Skin epidermis (tissue), 12 donors: ENCODE measurements at regions not wholly inside any gene's neighbourhood (a gene's known extent, or its start where the extent isn't known, plus 50 kb on each side); places are given as distances from the start of the nearest gene placed in this dataset.

Source experiments
- H3K27ac ChIP-seq, 21 experiments: fragments of 200-600 bp; sonication (generic) in 11 of 21; one replicate each; pipeline ENCODE4 v1.5.0; 2020; ENCODE audit warnings: mild to moderate bottlenecking in 3 of 21, inconsistent platforms in 2 of 21, moderate library complexity in 2 of 21
- H3K4me3 ChIP-seq, 7 experiments: fragments of 200-600 bp; sonication (generic) in 2 of 7; one replicate each; pipeline ENCODE4 v1.5.0; 2020; ENCODE audit warnings: inconsistent platforms in 2 of 7, mild to moderate bottlenecking in 2 of 7, moderate library complexity in 1 of 7

- H3K4me3 ChIP-seq: no peak overlapping the region
- peak overlapping the region in 1 of 21 experiments; percentile 57 for H3K27ac ChIP-seq
Observed at GRCh38 chr2:143822736-143823135, 693.5 kb downstream of the ARHGAP15 start.

GRCh38 chr2:143819764-143820163 is 690.5 kb downstream of the ARHGAP15 start:
- peak overlapping the region in 13 of 21 experiments; percentile 1 to 74 (median 40) for H3K27ac ChIP-seq

DNA sequence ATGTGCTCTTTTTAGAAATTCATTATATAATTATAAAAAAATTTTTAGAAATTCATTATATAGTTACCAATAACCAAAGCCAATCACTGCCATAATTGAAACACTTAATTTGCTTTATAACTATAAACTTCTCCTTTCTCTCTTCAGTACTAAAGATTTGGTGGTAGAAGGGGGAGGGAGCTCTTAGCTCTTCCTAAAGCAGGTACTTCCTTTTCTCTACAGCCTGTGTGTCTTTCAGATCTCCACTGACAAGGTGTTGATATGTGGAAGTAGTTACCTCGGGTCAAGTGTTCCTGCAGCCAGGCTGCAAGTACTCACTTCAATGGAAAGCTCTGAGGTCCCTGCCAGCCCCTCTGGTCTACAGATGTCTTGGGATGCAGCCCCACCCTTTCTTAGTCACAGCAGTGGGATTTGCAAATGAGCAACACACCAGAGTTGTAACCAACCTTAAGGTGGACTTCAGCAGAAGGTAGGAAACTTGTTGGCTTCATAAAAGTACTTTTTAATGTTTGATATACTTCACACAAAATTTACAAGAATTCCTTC is 690.0 kb downstream of the ARHGAP15 start:
- peak overlapping the region in 1 of 7 experiments; percentile 28 for H3K4me3 ChIP-seq
- peak overlapping the region in 10 of 21 experiments; percentile 1 to 74 (median 32) for H3K27ac ChIP-seq

More at GRCh38 chr2:143819764-143820163, 690.5 kb downstream of the ARHGAP15 start:
- H3K4me3 ChIP-seq: peak overlapping the region in 1 of 7 experiments; percentile 28
